ENCODE measurements at regions not wholly inside any gene's neighbourhood (a gene's known extent, or its start where the extent isn't known, plus 50 kb on each side); places are given as distances from the start of the nearest gene placed in this dataset.

- TF ChIP-seq CTCF (conservative IDR thresholded peaks at IDR 0.05; ENCODE audit: low read depth in 2 of 2) (peak in 1 of 2 experiments; percentile 31; a peak in 2 of 4 replicates), EZH2phosphoT487 (IDR thresholded peaks at IDR 0.05; ENCODE audit: unreplicated experiment) (no peak), REST (IDR thresholded peaks at IDR 0.05; ENCODE audit: unreplicated experiment) (no peak)
Measured at GRCh38 chr2:120587279-120587996, 148.2 kb upstream of the GLI2 start (continued).

- H3K4me1 ChIP-seq (ENCODE audit: insufficient read depth) = peaks cover 20% of the 10 kb centered on the region
- H3K4me3 ChIP-seq = peak overlapping the region; percentile 63
- DNase-seq (ENCODE audit: low spot score) (no peak), ATAC-seq (peak; percentile 17)
- H3K27me3 ChIP-seq (ENCODE audit: insufficient read depth) = peaks cover 64% of the 10 kb centered on the region
- H3K27me3 Mint-ChIP-seq (ENCODE audit: insufficient read depth, low read depth, poor library complexity) = peaks cover 48% of the 10 kb centered on the region
- no peaks in the 10 kb centered on the region for H3K9me2 ChIP-seq (ENCODE audit: insufficient read depth)
- no peaks in the 10 kb centered on the region for H3K36me3 ChIP-seq (ENCODE audit: insufficient read depth)
- H3K4me3 Mint-ChIP-seq = peak overlapping the region; percentile 48
- peaks cover 33% of the 10 kb centered on the region for H3K4me1 Mint-ChIP-seq
- no peak for TF ChIP-seq JUNB (IDR thresholded peaks at IDR 0.05; ENCODE audit: unreplicated experiment)
- no peak for TF ChIP-seq ZNF331 (CRISPR knock-in tag; IDR thresholded peaks at IDR 0.05; ENCODE audit: low read depth)
- no peak for TF ChIP-seq EZH2 (IDR thresholded peaks at IDR 0.05; ENCODE audit: low read depth, unreplicated experiment)
- TF ChIP-seq CREB1 (CRISPR knock-in tag; IDR thresholded peaks at IDR 0.05; ENCODE audit: low read depth) = no peak
- TF ChIP-seq CTCF (conservative IDR thresholded peaks at IDR 0.05; ENCODE audit: low read depth in 2 of 2) = no peak
- H3K27ac ChIP-seq (ENCODE audit: low read depth) = no peak overlapping the region
- peaks cover 17% of the 10 kb centered on the region; the same call in 1 of the 2 replicates for H3F3A ChIP-seq (replicated peaks; ENCODE audit: low read depth)
- H3K27ac Mint-ChIP-seq = no peak overlapping the region
- H4K20me1 ChIP-seq (replicated peaks; ENCODE audit: insufficient read depth) = no peaks in the 10 kb centered on the region
- H3K36me3 Mint-ChIP-seq (ENCODE audit: low read depth) = no peaks in the 10 kb centered on the region
- no peaks in the 10 kb centered on the region for H3K79me2 ChIP-seq (replicated peaks; ENCODE audit: insufficient read depth)
- peaks cover 9% of the 10 kb centered on the region; the same call in 2 of the 3 replicates for H3K9me3 Mint-ChIP-seq
- H2AFZ ChIP-seq = peak overlapping the region; percentile 94
- H3K4me2 ChIP-seq = peak overlapping the region; percentile 87
Measured at GRCh38 chr2:120587997-120588336, 147.7 kb upstream of the GLI2 start.
